WTC11 (cell line): ENCODE measurements at regions not wholly inside any gene's neighbourhood (a gene's known extent, or its start where the extent isn't known, plus 50 kb on each side); places are given as distances from the start of the nearest gene placed in this dataset.

Source experiments
- CBFB ChIP-seq: sonication (generic); formaldehyde crosslinking; IDR thresholded peaks from 2 replicates; pipeline ENCODE4 v1.8.1; 2022; ENCODE audit warnings: mild to moderate bottlenecking, low read depth, missing genetic modification reagents
- CREB1 ChIP-seq: sonication (generic); formaldehyde crosslinking; IDR thresholded peaks from 2 replicates; pipeline ENCODE4 v1.8.0; 2023; ENCODE audit warnings: mild to moderate bottlenecking, missing genetic modification reagents
- CREM ChIP-seq: sonication (generic); formaldehyde crosslinking; IDR thresholded peaks from 2 replicates; pipeline ENCODE4 v1.8.1; 2022; ENCODE audit warnings: mild to moderate bottlenecking, missing genetic modification reagents, moderate library complexity
- ESRRA ChIP-seq: sonication (generic); formaldehyde crosslinking; IDR thresholded peaks from 2 replicates; pipeline ENCODE4 v1.8.1; 2022; ENCODE audit warnings: mild to moderate bottlenecking, missing genetic modification reagents, borderline replicate concordance
- FOXJ3 ChIP-seq: sonication (generic); formaldehyde crosslinking; IDR thresholded peaks from 2 replicates; pipeline ENCODE4 v1.9.0; 2021; ENCODE audit warnings: missing genetic modification reagents, mild to moderate bottlenecking, borderline replicate concordance
- JUN ChIP-seq: sonication (generic); formaldehyde crosslinking; IDR thresholded peaks from 2 replicates; pipeline ENCODE4 v1.8.0; 2023; ENCODE audit warnings: mild to moderate bottlenecking, missing genetic modification reagents
- NFYB ChIP-seq: sonication (generic); formaldehyde crosslinking; conservative IDR thresholded peaks from 2 replicates; pipeline ENCODE4 v1.8.0; 2022; ENCODE audit warnings: low read depth, missing genetic modification reagents
- NR2C2 ChIP-seq: sonication (generic); formaldehyde crosslinking; IDR thresholded peaks from 2 replicates; pipeline ENCODE4 v1.8.0; 2022; ENCODE audit warnings: mild to moderate bottlenecking, missing genetic modification reagents
- PRRX2 ChIP-seq: fragments of 250-450 bp; sonication (Bioruptor Pico); IDR thresholded peaks from 2 replicates; pipeline ENCODE4 v1.8.0; 2021; ENCODE audit warnings: mild to moderate bottlenecking
- TF ChIP-seq, protein P1 (sequence below): fragments of 200-600 bp; IDR thresholded peaks from 2 replicates; pipeline ENCODE4 v1.8.0; 2022; ENCODE audit warnings: antibody characterized with exemption
- TF ChIP-seq, protein P2 (sequence below): sonication (generic); formaldehyde crosslinking; IDR thresholded peaks from 2 replicates; pipeline ENCODE4 v1.8.0; 2022; ENCODE audit warnings: mild to moderate bottlenecking, missing genetic modification reagents
- TF ChIP-seq, protein P3 (sequence below): sonication (generic); formaldehyde crosslinking; IDR thresholded peaks from 2 replicates; pipeline ENCODE4 v1.8.1; 2023; ENCODE audit warnings: mild to moderate bottlenecking, moderate library complexity, missing genetic modification reagents
- TF ChIP-seq, protein P4 (sequence below): sonication (generic); formaldehyde crosslinking; IDR thresholded peaks from 2 replicates; pipeline ENCODE4 v1.8.0; 2022; ENCODE audit warnings: mild to moderate bottlenecking, missing genetic modification reagents
- TF ChIP-seq, protein P5 (sequence below): sonication (generic); formaldehyde crosslinking; IDR thresholded peaks from 2 replicates; pipeline ENCODE4 v1.8.1; 2023; ENCODE audit warnings: mild to moderate bottlenecking, missing genetic modification reagents, moderate library complexity

DNA sequence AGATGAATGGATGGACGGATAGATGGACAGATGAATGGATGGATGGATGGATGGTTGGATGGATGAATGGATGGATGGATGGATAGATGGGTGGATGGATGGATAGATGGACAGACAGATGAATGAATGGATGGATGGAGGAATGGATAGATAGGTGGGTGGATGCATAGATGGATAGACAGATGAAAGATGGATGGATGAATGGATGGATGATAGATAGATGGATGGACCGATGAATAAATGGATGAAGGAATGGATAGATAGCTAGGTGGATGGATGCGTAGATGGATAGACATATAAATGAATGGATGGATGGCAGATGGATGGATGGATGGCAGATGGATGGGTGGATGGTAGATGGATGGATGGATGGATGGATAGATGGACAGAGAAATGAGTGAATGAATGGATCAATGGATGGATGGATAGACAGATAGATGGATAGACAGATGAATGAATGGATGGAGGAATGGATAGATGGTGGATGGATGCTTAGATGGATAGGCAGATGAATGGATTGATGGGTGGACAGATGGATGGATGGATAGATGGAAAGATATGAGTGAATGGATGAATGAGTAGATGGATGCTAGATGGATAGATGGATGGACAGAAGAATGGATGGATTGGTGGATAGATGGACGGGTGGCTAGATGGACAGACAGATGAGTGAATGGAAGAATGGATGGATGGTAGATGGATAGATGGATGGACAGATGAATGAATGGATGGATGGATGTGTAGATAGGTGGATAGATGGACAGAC is 167.9 kb downstream of the TRIM43 start:
- TF ChIP-seq, protein P1, sequence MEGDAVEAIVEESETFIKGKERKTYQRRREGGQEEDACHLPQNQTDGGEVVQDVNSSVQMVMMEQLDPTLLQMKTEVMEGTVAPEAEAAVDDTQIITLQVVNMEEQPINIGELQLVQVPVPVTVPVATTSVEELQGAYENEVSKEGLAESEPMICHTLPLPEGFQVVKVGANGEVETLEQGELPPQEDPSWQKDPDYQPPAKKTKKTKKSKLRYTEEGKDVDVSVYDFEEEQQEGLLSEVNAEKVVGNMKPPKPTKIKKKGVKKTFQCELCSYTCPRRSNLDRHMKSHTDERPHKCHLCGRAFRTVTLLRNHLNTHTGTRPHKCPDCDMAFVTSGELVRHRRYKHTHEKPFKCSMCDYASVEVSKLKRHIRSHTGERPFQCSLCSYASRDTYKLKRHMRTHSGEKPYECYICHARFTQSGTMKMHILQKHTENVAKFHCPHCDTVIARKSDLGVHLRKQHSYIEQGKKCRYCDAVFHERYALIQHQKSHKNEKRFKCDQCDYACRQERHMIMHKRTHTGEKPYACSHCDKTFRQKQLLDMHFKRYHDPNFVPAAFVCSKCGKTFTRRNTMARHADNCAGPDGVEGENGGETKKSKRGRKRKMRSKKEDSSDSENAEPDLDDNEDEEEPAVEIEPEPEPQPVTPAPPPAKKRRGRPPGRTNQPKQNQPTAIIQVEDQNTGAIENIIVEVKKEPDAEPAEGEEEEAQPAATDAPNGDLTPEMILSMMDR: no peak
- TF ChIP-seq NR2C2 (CRISPR knock-in tag) (no peak), CREB1 (CRISPR knock-in tag) (no peak), JUN (CRISPR knock-in tag) (no peak), CREM (CRISPR knock-in tag) (no peak), CBFB (CRISPR knock-in tag) (no peak), PRRX2 (CRISPR knock-in tag) (no peak), ESRRA (CRISPR knock-in tag) (no peak), FOXJ3 (CRISPR knock-in tag) (no peak), NFYB (no peak)
- TF ChIP-seq, protein P2, sequence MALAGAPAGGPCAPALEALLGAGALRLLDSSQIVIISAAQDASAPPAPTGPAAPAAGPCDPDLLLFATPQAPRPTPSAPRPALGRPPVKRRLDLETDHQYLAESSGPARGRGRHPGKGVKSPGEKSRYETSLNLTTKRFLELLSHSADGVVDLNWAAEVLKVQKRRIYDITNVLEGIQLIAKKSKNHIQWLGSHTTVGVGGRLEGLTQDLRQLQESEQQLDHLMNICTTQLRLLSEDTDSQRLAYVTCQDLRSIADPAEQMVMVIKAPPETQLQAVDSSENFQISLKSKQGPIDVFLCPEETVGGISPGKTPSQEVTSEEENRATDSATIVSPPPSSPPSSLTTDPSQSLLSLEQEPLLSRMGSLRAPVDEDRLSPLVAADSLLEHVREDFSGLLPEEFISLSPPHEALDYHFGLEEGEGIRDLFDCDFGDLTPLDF (CRISPR knock-in tag): no peak
- TF ChIP-seq, protein P3, sequence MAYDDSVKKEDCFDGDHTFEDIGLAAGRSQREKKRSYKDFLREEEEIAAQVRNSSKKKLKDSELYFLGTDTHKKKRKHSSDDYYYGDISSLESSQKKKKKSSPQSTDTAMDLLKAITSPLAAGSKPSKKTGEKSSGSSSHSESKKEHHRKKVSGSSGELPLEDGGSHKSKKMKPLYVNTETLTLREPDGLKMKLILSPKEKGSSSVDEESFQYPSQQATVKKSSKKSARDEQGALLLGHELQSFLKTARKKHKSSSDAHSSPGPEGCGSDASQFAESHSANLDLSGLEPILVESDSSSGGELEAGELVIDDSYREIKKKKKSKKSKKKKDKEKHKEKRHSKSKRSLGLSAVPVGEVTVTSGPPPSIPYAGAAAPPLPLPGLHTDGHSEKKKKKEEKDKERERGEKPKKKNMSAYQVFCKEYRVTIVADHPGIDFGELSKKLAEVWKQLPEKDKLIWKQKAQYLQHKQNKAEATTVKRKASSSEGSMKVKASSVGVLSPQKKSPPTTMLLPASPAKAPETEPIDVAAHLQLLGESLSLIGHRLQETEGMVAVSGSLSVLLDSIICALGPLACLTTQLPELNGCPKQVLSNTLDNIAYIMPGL (CRISPR knock-in tag): no peak
- TF ChIP-seq, protein P4, sequence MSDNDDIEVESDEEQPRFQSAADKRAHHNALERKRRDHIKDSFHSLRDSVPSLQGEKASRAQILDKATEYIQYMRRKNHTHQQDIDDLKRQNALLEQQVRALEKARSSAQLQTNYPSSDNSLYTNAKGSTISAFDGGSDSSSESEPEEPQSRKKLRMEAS: no peak
- TF ChIP-seq, protein P5, sequence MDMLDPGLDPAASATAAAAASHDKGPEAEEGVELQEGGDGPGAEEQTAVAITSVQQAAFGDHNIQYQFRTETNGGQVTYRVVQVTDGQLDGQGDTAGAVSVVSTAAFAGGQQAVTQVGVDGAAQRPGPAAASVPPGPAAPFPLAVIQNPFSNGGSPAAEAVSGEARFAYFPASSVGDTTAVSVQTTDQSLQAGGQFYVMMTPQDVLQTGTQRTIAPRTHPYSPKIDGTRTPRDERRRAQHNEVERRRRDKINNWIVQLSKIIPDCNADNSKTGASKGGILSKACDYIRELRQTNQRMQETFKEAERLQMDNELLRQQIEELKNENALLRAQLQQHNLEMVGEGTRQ (CRISPR knock-in tag): no peak
